ENCODE measurements at regions not wholly inside any gene's neighbourhood (a gene's known extent, or its start where the extent isn't known, plus 50 kb on each side); places are given as distances from the start of the nearest gene placed in this dataset.

DNA sequence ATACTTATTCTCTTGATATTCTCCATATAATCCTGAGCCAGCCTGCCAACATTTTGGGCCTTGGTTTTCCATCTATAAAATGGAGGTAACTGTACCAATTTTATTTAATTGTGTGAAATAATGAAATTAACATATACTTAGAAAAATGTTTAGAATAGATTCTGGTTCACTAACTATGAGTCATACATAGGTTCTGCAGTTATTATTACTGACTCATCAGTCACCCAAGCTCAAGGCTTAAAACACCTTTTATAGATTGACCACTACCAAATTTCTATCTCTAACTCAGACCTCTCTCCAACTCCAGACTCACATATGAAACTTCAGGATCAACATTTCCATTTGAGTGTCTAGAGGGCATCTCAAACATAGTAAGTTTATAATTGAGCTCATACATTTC is 1277.2 kb upstream of the GJE1 start:
- TF ChIP-seq POLR2A (IDR thresholded peaks at IDR 0.05) = no peak
- no peak for TF ChIP-seq CTCF (IDR thresholded peaks at IDR 0.05)
